GM18517 (cell line): ENCODE measurements at regions not wholly inside any gene's neighbourhood (a gene's known extent, or its start where the extent isn't known, plus 50 kb on each side); places are given as distances from the start of the nearest gene placed in this dataset.
A peak's percentile ranks its signal among the peaks of the same experiment; 100 is the strongest.

Source experiments
- ATAC-seq: cut with Tn5 transposase; IDR thresholded peaks from one replicate; pipeline ENCODE4 v1.9.1; 2021; ENCODE audit warnings: mild to moderate bottlenecking, moderate library complexity; ENCODE audit not compliant: unreplicated experiment

- no peak for ATAC-seq
Observed at GRCh38 chr1:219805191-219805590, 123.2 kb downstream of the SLC30A10 start.

DNA sequence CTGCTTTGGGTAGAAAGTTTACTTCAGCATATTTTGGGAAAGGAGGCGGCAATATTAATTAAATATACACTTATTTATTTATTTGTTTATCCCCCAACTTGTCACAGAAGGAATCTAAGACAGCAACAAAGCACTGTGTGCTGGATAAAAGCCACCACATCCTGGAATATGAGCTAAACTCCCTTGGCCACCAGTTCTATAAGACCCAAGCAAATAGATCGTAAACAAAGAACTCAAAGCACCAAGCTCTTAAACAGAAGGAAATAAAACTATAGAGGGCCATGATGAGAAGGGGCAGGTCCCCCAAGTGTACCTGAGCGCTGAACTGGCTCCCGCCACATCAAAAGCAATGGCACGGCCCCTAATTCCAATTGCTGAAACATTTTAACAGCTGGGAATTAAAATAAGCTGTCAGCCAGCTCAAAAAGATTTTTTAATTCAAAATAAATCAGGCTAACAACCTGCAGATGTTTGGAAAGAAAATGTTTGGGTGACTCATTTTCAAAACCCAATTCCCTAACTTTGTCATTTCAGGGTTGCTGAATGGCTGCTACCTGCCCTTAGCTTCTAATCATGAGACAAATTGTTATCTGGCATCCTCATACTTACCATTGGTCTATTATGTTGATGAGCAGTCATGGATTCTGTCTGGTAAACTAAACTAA is 127.1 kb downstream of the SLC30A10 start:
- ATAC-seq: no peak

DNA sequence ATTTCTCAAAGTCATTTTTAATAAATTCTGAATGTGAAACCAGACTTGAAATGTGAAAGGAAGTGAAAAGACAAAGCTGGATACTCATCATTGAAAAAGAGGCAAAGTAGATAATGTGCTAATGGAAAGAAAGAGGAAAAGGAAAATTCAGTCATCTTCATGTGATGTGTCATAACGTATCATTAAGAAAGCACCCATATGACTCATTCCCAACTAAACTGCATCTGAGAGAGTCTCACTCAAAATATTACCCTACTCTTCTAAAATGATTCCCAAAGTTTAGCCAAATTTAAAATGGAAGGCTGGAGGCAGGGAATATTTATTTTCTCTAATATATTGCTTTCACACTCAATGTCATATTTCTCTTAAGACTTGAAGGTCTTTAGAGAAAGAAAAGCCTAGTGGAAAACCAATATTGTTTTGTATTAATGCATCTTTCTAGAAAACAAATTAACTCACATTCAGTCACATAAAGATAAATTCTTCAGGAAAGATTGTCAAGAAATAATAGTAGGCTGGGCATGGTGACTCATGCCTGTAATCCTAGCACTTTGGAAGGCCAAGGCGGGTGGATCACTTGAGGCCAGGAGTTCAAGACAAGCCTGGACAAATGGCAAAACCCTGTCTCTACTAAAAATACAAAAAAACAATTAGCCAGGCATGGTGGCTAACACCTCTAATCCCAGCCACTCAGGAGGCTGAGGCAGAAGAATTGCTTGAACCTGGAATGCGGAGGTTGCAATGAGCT is 129.9 kb downstream of the SLC30A10 start:
- peak; percentile 54 for ATAC-seq

DNA sequence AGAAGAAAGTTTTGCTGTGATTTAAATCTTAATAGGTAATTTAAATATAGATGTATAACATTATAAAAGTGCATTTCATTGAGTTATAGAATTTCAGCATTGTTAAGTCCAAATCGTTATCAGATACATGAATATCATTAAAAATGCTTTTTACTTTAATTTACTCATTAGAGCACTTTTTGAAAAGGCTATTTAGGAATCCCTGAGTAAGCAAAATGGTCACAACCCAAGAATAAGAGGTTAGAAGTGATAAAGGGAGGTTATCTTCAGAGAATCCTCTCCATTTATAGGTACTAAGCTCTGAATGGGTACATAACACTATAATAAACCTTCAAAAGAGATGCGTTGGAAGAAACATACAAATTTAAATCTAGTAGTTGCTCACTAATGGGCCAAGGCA is 130.7 kb downstream of the SLC30A10 start:
- no peak for ATAC-seq

DNA sequence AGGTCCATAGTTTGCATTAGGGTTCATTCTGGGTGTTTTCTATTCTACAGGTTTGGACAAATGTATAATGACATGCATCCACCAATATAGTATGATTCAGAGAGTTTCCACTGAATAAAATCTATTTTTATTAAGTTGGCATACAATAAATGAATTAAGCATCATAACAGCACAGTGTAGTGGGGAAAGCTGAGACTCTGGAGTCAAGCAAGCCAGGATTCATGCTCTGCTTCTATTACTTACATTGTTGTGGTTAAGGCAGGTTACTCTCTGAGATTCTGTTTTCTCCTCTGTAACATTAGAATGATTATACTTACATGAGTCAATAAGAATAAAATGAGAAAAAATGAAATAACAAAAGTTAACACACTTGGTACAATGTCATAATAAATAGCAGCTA is 131.3 kb downstream of the SLC30A10 start:
- ATAC-seq: no peak

GRCh38 chr1:219795363-219795917 is 132.9 kb downstream of the SLC30A10 start:
- ATAC-seq: no peak

DNA sequence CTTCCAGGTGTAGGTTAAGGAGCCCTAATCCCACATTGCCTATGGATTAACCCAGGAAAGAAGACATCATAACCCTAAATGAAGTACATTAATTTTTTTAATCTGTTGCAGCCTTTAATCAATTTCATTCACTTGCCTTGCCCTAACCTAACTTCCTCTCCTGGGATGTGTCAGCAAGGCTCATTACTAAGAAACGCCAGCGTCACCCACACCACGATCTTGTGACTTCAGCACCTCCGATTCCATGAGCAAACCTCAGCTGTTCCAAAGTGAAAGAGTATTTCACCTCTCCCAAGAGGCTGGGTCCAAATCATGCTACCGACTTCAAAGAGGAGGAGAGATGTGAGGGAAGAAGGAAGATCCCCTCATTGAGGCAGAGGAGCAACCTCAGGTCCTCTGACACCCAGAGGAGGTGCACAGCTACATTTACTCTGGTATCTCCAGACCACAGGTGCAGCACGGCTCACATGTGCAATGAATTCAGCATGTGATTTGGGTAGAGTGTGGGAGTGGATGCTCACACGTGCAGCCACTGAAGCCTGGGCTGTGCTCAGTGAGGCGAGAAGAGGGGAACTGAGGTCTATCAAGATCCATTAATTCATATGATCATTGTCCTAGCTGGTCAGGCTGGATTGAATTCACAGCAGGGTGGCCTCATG is 134.1 kb downstream of the SLC30A10 start:
- no peak for ATAC-seq

GRCh38 chr1:219792337-219793021 is 135.9 kb downstream of the SLC30A10 start:
- no peak for ATAC-seq

GRCh38 chr1:219791766-219792165 is 136.6 kb downstream of the SLC30A10 start:
- ATAC-seq: no peak

GRCh38 chr1:219790834-219791615 is 137.3 kb downstream of the SLC30A10 start:
- no peak for ATAC-seq

DNA sequence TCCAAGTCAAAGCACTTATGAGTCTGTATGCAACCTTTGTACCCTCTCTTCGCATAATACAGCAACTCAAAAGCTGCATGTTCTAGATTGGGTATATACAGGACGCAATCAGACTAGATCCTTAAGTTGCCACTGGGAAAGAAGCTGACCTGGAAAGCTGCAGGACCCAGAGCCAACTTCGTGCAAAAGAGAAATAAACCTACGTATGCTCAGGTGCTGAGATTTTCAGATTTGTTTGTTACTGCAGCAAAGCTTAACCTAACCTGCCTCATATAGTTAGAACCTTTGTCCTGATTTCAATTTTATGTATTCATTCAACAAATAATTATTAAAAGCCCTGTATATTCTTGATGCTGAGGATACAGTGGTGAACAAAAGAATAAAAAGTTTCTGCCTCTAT is 139.7 kb downstream of the SLC30A10 start:
- no peak for ATAC-seq

DNA sequence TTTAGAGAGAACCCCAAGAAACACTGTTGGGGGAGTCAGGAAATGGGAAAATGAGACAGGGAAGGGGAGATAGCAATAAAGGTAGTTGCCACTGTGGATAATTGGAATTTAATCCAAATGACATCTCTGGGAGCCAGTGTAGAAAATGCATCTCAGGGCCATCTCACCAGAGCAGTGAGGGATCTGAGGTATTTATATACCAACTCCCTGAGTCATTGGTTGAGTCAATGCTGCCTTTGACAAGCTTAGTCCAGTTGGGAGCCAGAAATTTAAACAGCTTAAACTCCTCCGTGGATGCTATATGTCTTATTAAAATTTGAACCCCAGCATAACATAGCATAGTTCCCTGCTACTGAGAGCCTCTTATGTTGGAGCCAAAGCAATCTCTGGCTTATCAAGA is 140.3 kb downstream of the SLC30A10 start:
- no peak for ATAC-seq

DNA sequence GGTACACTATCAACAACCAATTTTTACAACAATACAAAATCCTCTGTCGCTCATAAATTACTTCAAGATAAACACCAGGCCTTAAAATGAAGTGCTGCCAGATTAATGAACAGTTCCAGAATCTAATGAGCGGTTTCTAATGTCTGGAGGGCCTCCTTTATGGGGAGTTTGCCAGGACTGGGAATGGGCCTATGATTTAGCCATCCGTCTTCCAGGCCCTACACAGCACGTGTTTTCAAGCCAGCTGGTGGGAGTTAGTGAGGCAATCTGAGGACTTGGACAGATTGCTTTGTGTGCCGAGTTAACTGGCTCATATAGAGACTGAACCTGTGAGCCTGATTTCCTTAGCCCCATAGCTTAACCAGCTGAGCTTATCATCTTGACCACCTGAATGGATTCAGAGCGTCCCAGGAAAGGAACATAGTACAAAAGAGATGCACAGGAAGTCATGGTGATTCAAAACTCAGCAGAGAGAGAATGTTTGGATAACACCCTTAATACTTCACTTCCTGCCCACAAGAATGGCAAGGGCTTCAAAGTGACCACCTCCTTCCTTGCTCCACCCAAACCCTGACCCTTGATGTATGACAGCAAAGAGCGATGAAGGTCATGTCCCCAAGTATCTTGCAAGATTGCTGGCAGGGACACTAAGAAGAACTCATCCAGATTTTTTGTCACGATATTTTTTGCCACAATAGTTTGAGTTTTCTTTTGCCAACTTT is 143.5 kb downstream of the SLC30A10 start:
- no peak for ATAC-seq

GRCh38 chr1:219783605-219784235 is 144.6 kb downstream of the SLC30A10 start:
- no peak for ATAC-seq

DNA sequence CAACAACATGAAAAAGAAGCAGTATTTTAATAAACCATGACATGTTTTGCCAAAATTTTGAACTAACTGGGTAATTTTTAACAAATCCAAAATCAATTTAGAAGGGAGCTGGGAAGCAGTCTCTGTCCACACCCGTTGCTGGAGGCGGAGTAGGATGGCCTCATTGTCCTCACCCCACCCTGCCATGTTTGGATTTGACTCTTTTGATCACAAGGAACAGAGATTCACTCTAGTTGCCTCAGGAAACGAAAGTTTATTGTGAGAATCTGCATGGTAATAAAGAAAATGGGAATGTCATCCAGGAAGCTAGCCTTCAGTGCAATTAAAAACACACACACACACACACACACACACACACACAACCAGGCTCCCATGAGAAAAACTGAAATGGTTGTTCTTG is 145.4 kb downstream of the SLC30A10 start:
- no peak for ATAC-seq

DNA sequence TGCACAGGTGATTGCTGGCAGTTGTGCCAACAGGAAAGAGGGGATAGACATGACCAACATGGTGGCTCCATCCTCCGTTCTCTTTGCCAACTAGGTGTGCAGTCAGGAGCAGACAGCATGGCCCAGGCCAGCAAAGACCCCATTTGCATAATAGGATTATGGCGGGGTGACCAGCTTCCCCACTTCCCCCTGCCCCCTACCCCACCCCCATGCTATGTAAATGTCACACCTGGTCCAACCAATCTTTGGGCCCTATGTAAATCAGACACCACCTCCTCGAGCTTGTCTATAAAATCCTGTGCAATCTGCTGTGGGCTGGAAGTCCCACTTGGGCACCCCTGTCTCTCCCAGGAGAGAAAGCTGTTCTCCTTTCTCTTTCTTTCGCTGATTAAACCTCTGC is 146.0 kb downstream of the SLC30A10 start:
- no peak for ATAC-seq

DNA sequence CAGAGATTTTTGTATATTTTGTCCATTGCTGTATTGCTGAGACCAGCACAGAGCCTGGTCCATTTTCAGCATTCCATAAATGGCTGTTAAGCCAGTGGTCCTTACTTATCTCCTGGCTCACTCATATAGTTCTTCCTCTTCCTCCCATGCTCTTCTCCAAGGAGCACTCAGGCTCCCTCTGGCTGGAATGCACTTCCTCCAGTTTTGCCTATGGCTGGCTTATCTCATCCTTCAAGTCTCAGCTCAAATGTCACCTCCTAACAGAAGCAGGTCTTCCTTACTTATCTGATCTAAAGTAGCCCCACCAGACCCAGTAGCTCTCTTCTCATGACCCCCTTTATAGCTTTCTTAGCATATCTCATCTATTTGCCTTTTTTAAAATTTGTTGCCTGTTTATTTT is 146.9 kb downstream of the SLC30A10 start:
- ATAC-seq: no peak

DNA sequence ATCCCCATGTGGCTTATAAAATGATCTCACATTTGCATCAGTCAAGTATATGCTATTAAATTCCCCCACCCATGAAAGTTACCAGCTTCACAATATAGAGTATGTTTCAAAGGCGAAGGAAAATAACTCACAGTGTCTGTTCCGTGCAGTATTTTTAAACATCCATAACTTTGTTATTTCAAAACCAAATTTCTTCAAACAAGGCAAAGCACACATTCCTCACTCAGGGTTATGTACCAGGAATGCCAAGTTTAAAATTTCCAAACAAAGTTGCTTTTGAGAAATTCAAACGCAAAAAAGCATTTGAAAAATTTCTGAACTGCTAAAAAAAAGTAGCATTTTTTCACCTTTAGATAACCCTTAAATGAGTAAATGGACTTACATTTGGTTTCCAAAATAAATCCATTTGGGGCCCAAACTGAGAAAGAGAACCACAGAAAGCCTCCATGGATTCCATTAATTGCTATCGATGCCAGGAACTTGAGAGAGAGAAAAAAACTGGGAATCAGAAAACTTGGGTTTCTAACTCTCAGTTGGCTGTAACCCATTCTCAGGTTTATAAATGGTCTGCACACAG is 149.5 kb downstream of the SLC30A10 start:
- ATAC-seq: no peak

DNA sequence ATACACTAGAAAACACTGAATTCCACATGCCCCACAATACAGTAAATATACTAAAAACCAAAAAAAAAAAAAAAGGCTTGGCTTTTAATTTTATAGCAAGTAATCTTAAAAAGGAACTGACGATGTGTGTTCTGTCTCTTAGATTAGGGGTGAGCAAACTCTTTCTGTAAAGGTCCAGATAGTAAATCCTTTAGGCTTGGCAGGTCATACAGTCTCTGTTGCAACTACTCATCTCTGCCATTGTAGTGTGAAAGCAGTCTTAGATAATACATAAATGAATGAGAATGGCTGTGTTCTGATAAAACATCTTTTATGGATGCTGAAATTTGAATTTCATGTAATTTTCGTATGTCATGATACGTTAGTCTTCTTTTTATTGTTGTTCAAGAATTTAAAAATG is 150.2 kb downstream of the SLC30A10 start:
- ATAC-seq: no peak
